Activated T-cell treated with anti-CD3 and anti-CD28 coated beads, Interleukin-2, amount 50 U/mL, for 24 hours (primary cell): ENCODE measurements at regions not wholly inside any gene's neighbourhood (a gene's known extent, or its start where the extent isn't known, plus 50 kb on each side); places are given as distances from the start of the nearest gene placed in this dataset.

ENCODE experiments used
- DNase-seq: peaks from one replicate; pipeline ENCODE4 v3.0.0-alpha.2; 2020
- H3K27ac Mint-ChIP-seq: 2 replicates; pipeline ENCODE4 v1.8.0; 2020; ENCODE audit warnings: mild to moderate bottlenecking, mixed read lengths
- H3K27me3 Mint-ChIP-seq: 2 replicates; pipeline ENCODE4 v1.8.0; 2020; ENCODE audit warnings: mixed read lengths
- H3K36me3 Mint-ChIP-seq: 2 replicates; pipeline ENCODE4 v1.8.0; 2020; ENCODE audit warnings: low read depth, mixed read lengths
- H3K4me1 Mint-ChIP-seq: 2 replicates; pipeline ENCODE4 v1.8.0; 2020; ENCODE audit warnings: low read depth, mixed read lengths
- H3K4me3 Mint-ChIP-seq: 2 replicates; pipeline ENCODE4 v1.8.0; 2020; ENCODE audit warnings: mild to moderate bottlenecking, moderate library complexity, mixed read lengths
- H3K9me3 Mint-ChIP-seq: 2 replicates; pipeline ENCODE4 v1.8.0; 2020; ENCODE audit warnings: mixed read lengths

- DNase-seq, result no peak
- Mint-ChIP-seq H3K36me3 (no peaks in the 10 kb centered on the region), H3K27me3 (peaks cover 3% of the 10 kb centered on the region), H3K27ac (peak overlapping the region; percentile 71), H3K4me3 (no peak overlapping the region), H3K4me1 (peaks cover 14% of the 10 kb centered on the region), H3K9me3 (peaks cover 2% of the 10 kb centered on the region)
Observed at GRCh38 chr2:39537150-39537549, 100.1 kb upstream of the MAP4K3 start.

DNA sequence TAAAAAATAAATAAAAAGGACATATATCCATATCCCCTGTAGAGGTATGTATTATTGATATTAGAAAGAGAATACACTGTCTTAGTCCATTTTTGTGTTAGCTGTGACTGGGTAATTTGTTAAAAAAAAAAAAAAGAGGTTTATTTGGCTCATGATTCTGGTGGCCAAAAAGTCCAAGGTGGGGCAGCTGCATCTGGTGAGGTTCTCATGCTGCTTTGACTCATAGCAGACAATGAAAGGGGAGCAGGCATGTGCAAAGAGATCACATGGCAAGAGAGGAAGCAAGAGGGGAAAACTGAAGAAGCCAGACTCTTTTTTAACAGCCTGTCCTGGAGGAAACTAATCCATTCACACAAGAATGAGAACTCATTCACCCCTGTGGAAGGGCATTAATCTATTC lies 101.6 kb upstream of the MAP4K3 start:
- DNase-seq, result no peak
- peaks cover 2% of the 10 kb centered on the region for H3K9me3 Mint-ChIP-seq
- H3K4me3 Mint-ChIP-seq, result no peak overlapping the region
- H3K27me3 Mint-ChIP-seq, result peaks cover 3% of the 10 kb centered on the region
- H3K36me3 Mint-ChIP-seq, result no peaks in the 10 kb centered on the region
- peaks cover 14% of the 10 kb centered on the region for H3K4me1 Mint-ChIP-seq
- peak overlapping the region; percentile 45 for H3K27ac Mint-ChIP-seq

DNA sequence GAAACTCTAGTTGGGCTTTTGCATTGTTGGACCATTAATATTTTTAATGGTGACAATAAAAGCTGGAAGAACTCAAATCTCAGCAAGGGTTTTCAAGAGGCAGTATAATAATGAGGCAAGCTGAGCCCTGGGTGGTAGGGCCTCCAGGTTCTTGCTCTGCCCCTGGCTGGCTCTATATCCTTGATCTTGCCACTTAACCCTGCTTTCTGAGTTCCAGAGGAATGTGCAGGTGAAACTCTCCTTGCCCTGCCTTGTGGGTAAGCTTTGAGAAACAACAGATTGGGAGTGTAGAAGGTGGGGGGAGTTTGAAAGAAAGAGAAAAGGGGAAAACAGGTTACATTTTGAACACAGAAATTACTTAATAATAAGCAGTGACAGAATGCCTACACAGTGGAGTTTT lies 103.3 kb upstream of the MAP4K3 start:
- Mint-ChIP-seq H3K4me1 (peaks cover 14% of the 10 kb centered on the region), H3K9me3 (peaks cover 2% of the 10 kb centered on the region), H3K36me3 (no peaks in the 10 kb centered on the region), H3K4me3 (no peak overlapping the region), H3K27ac (no peak overlapping the region), H3K27me3 (peaks cover 7% of the 10 kb centered on the region)
- no peak for DNase-seq

DNA sequence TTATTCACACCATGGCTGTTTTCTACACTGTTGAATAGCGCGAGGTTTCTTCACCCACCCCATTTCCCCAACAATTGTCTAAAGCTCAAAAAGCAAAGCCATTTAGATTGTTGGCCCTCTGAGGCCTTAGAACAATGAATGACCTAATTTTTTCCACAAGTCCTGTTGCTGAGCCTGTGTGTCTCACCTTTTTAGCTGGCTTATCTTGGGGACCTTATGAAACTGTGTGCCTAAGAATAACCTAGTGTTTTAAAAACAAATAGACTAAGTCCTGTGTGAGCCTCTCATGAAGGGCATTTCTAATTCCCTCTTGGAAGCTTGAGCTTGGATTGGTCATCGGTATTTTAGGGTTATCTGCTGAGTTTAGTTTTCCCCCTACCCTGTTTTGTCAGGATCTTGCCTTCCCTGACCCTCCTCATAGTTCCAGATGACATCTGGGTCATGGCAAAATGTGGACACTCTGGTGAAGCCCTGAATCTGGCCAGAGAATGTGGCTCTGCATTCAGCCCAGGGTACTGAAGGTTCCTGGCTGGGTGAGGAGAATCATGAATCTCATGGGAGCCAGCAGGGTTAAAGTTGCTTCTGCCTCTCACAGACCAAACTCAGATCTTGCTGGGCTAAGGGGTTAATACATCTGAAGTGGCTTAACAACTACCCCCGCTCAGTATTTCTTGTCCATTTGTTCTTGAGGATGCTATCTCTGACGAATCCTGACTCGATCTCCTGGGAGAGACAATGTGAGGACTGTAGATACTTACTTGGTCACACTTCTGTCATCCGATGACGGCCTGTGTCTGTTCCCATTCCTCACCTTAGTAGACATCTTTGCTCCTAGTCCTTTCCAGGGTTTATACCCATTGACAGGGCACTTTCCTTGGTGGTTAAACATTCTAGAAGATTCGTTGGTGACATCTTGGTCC lies 104.2 kb upstream of the MAP4K3 start:
- no peak overlapping the region for H3K4me3 Mint-ChIP-seq
- H3K4me1 Mint-ChIP-seq, result peaks cover 14% of the 10 kb centered on the region
- no peak overlapping the region for H3K27ac Mint-ChIP-seq
- H3K36me3 Mint-ChIP-seq, result no peaks in the 10 kb centered on the region
- peaks cover 7% of the 10 kb centered on the region for H3K27me3 Mint-ChIP-seq
- DNase-seq, result no peak
- peaks cover 2% of the 10 kb centered on the region for H3K9me3 Mint-ChIP-seq

DNA sequence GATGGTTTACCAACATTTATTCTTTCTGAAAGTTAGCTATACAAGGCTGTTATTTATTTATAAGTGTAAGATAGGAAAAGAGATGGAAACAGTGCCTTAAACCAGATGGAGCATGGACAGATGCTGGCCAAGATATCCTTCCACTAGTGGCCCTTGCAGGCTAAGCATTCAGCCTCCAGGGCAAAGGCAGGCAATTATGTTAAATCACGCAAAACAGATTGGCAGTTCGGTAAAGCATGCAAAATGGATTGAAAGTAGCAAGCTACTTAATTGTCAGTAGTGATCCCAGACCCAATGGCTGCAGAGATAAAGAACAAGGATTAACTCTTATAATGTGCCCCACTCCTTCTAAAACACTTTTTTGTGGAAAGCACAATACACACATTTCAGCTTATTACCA lies 105.4 kb upstream of the MAP4K3 start:
- peaks cover 9% of the 10 kb centered on the region for H3K4me1 Mint-ChIP-seq
- H3K36me3 Mint-ChIP-seq, result no peaks in the 10 kb centered on the region
- H3K27ac Mint-ChIP-seq, result no peak overlapping the region
- DNase-seq, result no peak
- peaks cover 7% of the 10 kb centered on the region for H3K27me3 Mint-ChIP-seq
- peaks cover 2% of the 10 kb centered on the region for H3K9me3 Mint-ChIP-seq
- no peak overlapping the region for H3K4me3 Mint-ChIP-seq

- Mint-ChIP-seq H3K36me3 (no peaks in the 10 kb centered on the region), H3K9me3 (no peaks in the 10 kb centered on the region), H3K27ac (no peak overlapping the region), H3K27me3 (peaks cover 4% of the 10 kb centered on the region), H3K4me3 (no peak overlapping the region), H3K4me1 (peaks cover 2% of the 10 kb centered on the region)
- no peak for DNase-seq
Observed at GRCh38 chr2:39545957-39546356, 108.9 kb upstream of the MAP4K3 start.

- H3K4me3 Mint-ChIP-seq, result no peak overlapping the region
- no peak for DNase-seq
- H3K9me3 Mint-ChIP-seq, result no peaks in the 10 kb centered on the region
- no peaks in the 10 kb centered on the region for H3K36me3 Mint-ChIP-seq
- H3K27ac Mint-ChIP-seq, result no peak overlapping the region
- peaks cover 4% of the 10 kb centered on the region for H3K27me3 Mint-ChIP-seq
- peaks cover 2% of the 10 kb centered on the region for H3K4me1 Mint-ChIP-seq
Observed at GRCh38 chr2:39546409-39546808, 109.3 kb upstream of the MAP4K3 start.

DNA sequence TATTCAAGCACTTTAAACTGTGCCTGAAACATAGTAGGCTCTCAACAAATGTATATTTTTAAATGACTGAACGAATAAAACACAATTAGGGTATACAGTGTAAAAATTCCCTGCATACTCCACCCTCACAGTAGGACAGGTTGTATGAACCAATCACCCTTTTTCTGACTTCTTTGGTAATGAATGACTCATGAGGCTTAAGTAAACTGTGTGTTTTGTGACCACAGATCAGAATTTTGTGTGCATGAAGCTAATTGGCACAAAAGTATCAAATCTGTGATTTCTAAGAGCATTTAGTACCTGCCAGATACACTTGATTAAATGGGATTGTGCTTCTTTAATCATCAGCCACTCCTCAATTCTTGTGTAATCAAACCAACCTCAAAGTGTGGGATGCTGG lies 109.9 kb upstream of the MAP4K3 start:
- Mint-ChIP-seq H3K4me3 (no peak overlapping the region), H3K9me3 (no peaks in the 10 kb centered on the region), H3K36me3 (no peaks in the 10 kb centered on the region), H3K27ac (no peak overlapping the region), H3K4me1 (peaks cover 2% of the 10 kb centered on the region), H3K27me3 (peaks cover 4% of the 10 kb centered on the region)
- no peak for DNase-seq

GRCh38 chr2:39547811-39548719 lies 111.0 kb upstream of the MAP4K3 start:
- no peak overlapping the region for H3K27ac Mint-ChIP-seq
- no peak overlapping the region for H3K4me3 Mint-ChIP-seq
- DNase-seq, result no peak
- no peaks in the 10 kb centered on the region for H3K9me3 Mint-ChIP-seq
- H3K4me1 Mint-ChIP-seq, result peaks cover 2% of the 10 kb centered on the region
- H3K27me3 Mint-ChIP-seq, result peaks cover 4% of the 10 kb centered on the region
- H3K36me3 Mint-ChIP-seq, result no peaks in the 10 kb centered on the region

DNA sequence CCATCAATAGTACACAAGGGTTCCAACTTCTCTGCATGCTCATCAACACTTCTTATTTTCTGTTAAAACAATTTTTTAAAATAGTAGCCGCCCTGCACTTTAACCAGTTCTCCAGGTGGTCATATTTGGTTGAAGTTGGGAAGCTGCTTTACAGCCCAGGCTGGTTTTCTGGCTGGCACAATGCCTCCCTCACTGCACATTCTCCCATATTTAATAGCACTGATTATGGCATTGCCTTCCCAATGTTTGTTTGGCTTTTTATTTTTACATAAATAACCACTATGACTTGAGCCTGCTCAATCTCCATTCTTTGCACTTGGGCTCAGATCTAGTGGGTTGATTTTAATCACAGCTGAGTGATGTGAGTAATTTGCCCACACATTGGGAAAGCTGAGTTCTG lies 111.9 kb upstream of the MAP4K3 start:
- Mint-ChIP-seq H3K36me3 (no peaks in the 10 kb centered on the region), H3K4me3 (no peak overlapping the region), H3K27me3 (peaks cover 4% of the 10 kb centered on the region), H3K27ac (no peak overlapping the region), H3K9me3 (no peaks in the 10 kb centered on the region), H3K4me1 (peaks cover 2% of the 10 kb centered on the region)
- no peak for DNase-seq

DNA sequence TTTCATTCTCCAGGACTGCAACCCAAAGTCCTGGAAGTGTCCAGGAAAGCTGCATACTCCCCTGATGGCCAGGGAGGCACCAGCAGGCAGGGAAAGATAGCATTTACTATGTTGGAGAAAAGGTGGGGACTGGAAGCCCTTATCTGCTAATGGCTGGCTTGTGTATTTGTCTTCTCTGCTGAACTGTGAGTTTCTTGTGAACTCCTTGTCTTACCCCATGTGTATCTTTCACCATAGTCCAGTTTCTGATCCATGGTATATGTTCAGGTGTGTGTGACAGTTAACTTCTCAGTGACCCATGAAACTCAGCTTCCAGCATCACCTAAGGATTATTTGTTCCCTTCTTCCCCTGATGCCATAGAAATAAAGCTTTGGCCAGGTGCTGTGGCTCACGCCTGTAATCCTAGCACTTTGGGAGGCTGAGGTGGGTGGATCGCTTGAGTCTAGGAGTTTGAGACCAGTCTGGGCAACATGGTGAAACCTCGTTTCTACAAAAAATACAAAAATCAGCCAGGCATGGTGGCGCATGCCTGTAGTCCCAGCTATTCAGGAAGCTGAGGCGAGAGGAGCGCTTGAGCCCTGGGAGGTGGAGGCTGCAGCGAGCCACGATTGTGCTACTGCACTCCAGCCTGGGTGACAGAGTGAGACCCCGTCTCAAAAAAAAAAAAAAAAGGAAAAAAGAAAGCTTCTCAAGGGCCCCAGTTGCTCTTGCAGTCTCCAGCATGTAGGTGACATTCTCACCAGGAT lies 112.8 kb upstream of the MAP4K3 start:
- Mint-ChIP-seq H3K4me3 (no peak overlapping the region), H3K36me3 (no peaks in the 10 kb centered on the region), H3K9me3 (no peaks in the 10 kb centered on the region), H3K4me1 (peaks cover 2% of the 10 kb centered on the region), H3K27me3 (peaks cover 4% of the 10 kb centered on the region), H3K27ac (no peak overlapping the region)
- no peak for DNase-seq

DNA sequence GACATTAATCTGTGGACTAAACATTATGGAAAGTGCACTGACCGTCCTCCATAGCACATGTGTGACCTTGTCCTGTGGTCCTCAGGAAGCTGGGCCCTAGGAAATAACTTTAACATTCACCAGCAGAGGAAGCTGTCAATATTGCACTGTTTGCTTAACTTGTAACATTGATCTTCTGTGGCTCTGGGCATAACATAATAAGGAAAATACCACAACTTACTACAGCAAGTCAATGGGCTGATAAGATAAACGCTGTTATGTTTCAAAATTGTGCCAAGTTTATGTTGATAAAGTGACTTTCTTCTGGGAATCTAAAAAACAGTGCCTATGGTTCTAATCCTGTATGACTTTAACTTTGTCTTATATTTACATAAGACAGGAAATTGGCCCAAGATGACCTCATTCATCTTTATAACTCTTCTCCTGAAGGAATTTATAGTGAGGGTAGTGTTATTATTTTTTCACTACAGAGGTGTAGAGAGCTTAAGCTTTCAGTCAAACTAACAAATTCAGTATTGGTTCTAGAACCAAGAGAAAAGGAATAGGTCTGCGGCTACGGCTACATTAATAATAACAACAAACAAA lies 113.7 kb upstream of the MAP4K3 start:
- peaks cover 2% of the 10 kb centered on the region for H3K4me1 Mint-ChIP-seq
- H3K36me3 Mint-ChIP-seq, result no peaks in the 10 kb centered on the region
- no peaks in the 10 kb centered on the region for H3K27me3 Mint-ChIP-seq
- H3K9me3 Mint-ChIP-seq, result no peaks in the 10 kb centered on the region
- H3K27ac Mint-ChIP-seq, result no peak overlapping the region
- no peak for DNase-seq
- H3K4me3 Mint-ChIP-seq, result no peak overlapping the region

- no peak overlapping the region for H3K4me3 Mint-ChIP-seq
- H3K9me3 Mint-ChIP-seq, result peaks cover 17% of the 10 kb centered on the region
- H3K4me1 Mint-ChIP-seq, result no peaks in the 10 kb centered on the region
- no peaks in the 10 kb centered on the region for H3K27me3 Mint-ChIP-seq
- H3K36me3 Mint-ChIP-seq, result no peaks in the 10 kb centered on the region
- DNase-seq, result no peak
- no peak overlapping the region for H3K27ac Mint-ChIP-seq
Observed at GRCh38 chr2:39558906-39559305, 106.8 kb upstream of the TMEM178A start.

DNA sequence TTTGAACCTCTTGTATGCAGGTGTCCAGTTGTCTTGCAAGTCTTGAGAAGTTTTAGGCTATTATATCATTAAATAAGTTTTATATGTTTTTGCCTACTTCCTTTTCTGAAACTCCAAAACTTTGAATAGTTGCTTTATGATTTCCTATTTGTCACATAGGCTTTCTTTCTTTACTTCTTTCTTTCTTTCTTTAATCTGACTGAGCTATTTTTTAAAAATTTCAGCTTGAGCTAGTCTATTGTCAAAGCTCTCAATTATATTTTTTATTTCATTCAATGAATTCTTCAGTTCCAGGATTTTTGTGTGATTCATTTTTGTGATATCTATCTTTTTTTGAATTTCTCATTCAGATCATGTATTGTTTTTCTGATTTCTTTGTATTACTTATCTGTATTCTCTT lies 102.1 kb upstream of the TMEM178A start:
- Mint-ChIP-seq H3K27me3 (no peaks in the 10 kb centered on the region), H3K9me3 (peaks cover 27% of the 10 kb centered on the region), H3K4me1 (no peaks in the 10 kb centered on the region), H3K27ac (no peak overlapping the region), H3K4me3 (no peak overlapping the region), H3K36me3 (no peaks in the 10 kb centered on the region)
- no peak for DNase-seq
